ENCODE measurements at regions not wholly inside any gene's neighbourhood (a gene's known extent, or its start where the extent isn't known, plus 50 kb on each side); places are given as distances from the start of the nearest gene placed in this dataset.

DNA sequence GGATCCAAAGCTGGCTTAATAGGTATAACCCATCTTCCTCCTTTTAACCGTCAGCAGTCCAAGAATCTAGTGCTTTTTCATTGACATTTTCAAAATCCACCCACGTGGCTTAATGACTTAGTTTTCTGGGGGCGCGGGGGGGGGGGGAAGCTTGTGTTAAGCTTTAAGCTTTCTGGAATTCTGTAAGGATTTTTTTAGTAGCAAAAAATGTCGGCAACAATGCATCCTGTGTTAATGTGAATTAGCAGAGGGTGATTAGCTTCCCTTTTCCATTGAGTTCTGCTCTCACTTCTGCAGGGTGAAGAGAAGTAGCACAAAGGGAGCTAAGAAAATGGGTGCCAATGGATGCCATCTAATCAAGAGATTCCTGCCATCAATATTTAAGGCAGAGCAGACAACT lies 348.2 kb downstream of the SAMD5 start:
- no peak overlapping the region for H3K4me3 ChIP-seq (ENCODE audit: low read depth, low read length)
- TF ChIP-seq, protein P1, sequence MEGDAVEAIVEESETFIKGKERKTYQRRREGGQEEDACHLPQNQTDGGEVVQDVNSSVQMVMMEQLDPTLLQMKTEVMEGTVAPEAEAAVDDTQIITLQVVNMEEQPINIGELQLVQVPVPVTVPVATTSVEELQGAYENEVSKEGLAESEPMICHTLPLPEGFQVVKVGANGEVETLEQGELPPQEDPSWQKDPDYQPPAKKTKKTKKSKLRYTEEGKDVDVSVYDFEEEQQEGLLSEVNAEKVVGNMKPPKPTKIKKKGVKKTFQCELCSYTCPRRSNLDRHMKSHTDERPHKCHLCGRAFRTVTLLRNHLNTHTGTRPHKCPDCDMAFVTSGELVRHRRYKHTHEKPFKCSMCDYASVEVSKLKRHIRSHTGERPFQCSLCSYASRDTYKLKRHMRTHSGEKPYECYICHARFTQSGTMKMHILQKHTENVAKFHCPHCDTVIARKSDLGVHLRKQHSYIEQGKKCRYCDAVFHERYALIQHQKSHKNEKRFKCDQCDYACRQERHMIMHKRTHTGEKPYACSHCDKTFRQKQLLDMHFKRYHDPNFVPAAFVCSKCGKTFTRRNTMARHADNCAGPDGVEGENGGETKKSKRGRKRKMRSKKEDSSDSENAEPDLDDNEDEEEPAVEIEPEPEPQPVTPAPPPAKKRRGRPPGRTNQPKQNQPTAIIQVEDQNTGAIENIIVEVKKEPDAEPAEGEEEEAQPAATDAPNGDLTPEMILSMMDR (IDR thresholded peaks at IDR 0.05; ENCODE audit: control insufficient read depth, extremely low read depth, insufficient read depth): no peak
- no peak for DNase-seq (ENCODE audit: low read depth)

DNA sequence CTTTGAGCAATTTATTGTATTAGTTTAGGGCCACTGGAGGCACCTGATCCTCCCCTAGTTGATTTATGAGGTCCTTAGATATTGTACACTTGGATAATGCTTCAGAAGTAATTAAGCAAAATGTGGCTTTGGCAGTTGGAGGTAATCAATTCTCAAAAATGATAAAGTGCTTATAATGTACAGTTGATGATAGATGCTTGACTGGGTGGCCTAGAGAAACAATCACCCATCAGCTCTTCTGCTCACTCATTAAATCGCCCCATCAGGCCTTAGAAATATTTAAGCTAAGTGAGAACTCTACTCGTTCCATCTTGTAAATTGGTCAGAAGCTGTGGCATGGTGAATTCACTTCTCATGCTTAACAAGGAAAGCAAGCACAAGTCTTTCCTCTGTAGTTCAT lies 349.9 kb downstream of the SAMD5 start:
- DNase-seq (ENCODE audit: low read depth): no peak
- no peak overlapping the region for H3K4me3 ChIP-seq (ENCODE audit: low read depth, low read length)
- TF ChIP-seq, protein P1 (IDR thresholded peaks at IDR 0.05; ENCODE audit: control insufficient read depth, extremely low read depth, insufficient read depth): no peak

DNA sequence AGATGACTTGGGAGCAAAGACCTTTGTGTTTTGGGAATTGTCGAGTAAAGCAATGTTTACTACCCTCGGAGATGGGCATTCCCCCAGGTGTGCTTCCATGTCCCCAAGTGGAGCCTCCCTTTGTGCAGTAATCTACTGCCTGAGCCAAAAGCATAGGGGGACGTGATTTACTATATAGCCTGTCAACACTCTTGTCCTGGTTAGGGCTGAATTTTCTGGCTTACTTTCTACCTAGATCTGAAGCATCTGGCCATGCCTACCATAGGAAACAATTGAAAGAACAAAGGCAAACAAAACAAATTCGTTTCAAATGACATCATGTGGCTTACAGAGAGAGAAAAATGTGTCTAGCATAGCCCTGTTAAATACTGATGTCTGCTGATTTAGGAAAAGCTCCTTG lies 350.6 kb downstream of the SAMD5 start:
- DNase-seq (ENCODE audit: low read depth): no peak
- TF ChIP-seq, protein P1 (IDR thresholded peaks at IDR 0.05; ENCODE audit: control insufficient read depth, extremely low read depth, insufficient read depth): no peak
- no peak overlapping the region for H3K4me3 ChIP-seq (ENCODE audit: low read depth, low read length)

DNA sequence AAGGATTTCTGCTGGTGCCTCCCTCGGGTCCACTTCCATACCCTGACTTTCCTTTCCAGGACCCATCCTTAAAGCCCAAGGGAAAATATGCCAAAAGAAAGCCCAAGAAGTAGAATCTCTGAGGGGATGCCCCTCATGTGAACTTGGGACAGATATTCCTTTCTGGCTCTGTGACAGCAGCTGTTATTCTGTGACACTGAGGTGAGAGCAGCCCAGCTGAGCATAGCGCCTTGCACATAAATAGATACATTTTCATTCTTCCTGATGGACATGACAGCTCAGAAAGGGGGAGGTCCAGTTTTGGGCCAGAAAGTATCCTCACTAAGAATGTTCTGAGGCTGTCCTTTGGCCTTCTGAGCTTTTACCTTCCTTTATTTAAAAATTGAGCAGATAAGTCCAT lies 353.2 kb downstream of the SAMD5 start:
- no peak for DNase-seq (ENCODE audit: low read depth)
- TF ChIP-seq, protein P1 (IDR thresholded peaks at IDR 0.05; ENCODE audit: control insufficient read depth, extremely low read depth, insufficient read depth): no peak
- H3K4me3 ChIP-seq (ENCODE audit: low read depth, low read length): no peak overlapping the region

DNA sequence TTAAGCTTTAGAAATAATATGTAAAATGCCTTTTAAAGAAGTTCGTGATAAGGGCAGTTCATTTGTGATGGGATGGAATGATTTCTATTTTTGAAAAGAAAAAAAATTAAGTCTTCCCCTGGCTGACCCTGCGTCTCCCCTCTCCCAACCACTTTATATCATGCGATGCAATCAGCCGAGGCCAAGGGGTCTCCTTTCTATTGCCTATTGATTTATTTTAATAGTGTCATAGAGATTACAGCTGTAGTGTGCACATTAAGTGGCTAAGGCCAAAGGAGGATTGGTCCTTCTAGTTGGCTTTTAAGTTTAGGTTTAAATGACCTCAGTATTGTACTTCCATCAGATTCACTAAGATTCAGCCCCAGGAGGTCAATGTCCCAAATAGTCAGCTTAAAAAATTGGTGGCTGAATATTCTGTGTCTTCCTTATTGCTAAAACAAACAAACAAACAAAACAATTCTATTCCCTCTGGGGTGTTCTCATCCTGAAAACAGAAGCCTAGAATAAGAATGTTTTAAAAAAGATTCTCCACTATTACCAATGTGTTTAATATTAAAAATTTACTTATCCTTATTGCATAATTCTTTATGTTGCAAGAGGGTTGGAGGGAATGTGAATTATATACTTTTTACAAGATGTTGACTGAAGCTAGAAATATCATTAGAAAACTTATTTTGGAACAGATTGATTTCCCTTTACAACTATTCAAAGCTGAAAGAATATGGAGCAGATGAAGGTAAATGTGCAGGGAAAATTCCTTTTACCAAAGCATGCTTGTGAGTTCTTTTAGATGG lies 359.1 kb downstream of the SAMD5 start:
- TF ChIP-seq, protein P1 (IDR thresholded peaks at IDR 0.05; ENCODE audit: control insufficient read depth, extremely low read depth, insufficient read depth): no peak
- no peak for DNase-seq (ENCODE audit: low read depth)
- H3K4me3 ChIP-seq (ENCODE audit: low read depth, low read length): no peak overlapping the region

DNA sequence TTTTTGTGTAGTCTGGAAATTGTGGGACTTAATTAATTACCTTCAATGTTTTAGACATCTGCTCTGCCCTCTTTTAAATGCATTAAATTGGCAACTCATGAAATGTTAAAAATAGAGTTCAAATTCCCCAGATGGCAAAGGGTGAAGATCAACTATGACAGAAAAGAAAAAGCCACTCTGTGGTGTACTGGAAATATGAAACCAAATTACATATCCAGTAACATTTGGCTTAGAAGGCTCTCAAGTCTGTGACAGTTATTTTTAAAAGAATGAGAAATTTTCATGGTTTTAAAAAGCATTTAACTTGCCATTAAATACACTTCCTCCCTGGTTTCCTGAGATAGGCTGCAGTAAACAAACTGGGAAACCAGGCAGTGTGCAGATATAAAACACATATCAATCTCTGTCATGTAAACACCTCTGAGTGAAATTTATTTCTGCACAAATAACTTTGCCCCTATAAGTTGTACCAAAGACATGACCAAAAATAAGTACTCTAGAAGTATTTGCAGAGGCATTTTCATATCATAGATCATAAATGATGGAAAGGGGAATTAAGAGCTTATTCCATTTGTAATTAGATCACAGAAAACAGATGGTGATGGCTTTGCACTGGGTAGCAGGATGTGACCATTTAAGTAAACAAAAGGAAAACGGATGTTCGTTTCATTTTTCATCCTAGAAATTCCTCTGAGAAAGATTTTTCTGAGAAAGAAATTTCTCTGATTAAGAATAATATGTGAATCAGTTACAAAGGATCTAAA lies 360.1 kb downstream of the SAMD5 start:
- H3K4me3 ChIP-seq (ENCODE audit: low read depth, low read length): no peak overlapping the region
- DNase-seq (ENCODE audit: low read depth): no peak
- TF ChIP-seq, protein P1 (IDR thresholded peaks at IDR 0.05; ENCODE audit: control insufficient read depth, extremely low read depth, insufficient read depth): no peak

All from LNCaP clone FGC (cell line).